ENCODE measurements at regions not wholly inside any gene's neighbourhood (a gene's known extent, or its start where the extent isn't known, plus 50 kb on each side); places are given as distances from the start of the nearest gene placed in this dataset.

DNA sequence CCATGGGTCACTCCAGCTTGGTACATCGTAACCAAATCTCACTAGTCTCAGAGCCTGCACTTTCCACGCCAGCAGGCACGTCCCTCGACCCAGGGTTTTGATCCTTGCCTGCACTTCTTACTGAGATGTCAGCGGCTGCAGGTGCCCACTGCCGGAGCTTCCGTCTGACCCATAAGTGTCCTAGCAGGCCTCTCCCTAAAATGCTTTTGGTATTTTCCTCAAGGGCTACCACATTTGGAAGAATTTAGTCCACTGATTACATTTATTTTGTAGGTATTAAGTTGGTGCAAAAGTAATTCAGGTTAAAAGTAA lies 175.0 kb upstream of the FBXO11 start:
- TF ChIP-seq EP300 (IDR thresholded peaks at IDR 0.05; ENCODE audit: low read depth), result no peak
- TF ChIP-seq POLR2AphosphoS5 (IDR thresholded peaks at IDR 0.05), result no peak
